Femur (tissue), 1 donor: ENCODE measurements at regions not wholly inside any gene's neighbourhood (a gene's known extent, or its start where the extent isn't known, plus 50 kb on each side); places are given as distances from the start of the nearest gene placed in this dataset.

Source experiments
- DNase-seq: peaks from one replicate; pipeline ENCODE4 v3.0.0-alpha.2; 2017

GRCh38 chr6:156725712-156726111, 51.5 kb upstream of the ARID1B start:
- no peak for DNase-seq

GRCh38 chr6:156720691-156721685, 56.2 kb upstream of the ARID1B start:
- peak; percentile 45 for DNase-seq

GRCh38 chr6:156719720-156720563, 57.2 kb upstream of the ARID1B start:
- DNase-seq, result peak; percentile 83

GRCh38 chr6:156719395-156719719, 57.8 kb upstream of the ARID1B start:
- no peak for DNase-seq

GRCh38 chr6:156718647-156719394, 58.4 kb upstream of the ARID1B start:
- peak; percentile 51 for DNase-seq

- DNase-seq, result no peak
Observed at GRCh38 chr6:156717542-156717941, 59.6 kb upstream of the ARID1B start.

- DNase-seq, result no peak
Observed at GRCh38 chr6:156715839-156716238, 61.3 kb upstream of the ARID1B start.

GRCh38 chr6:156713548-156713947, 63.6 kb upstream of the ARID1B start:
- no peak for DNase-seq

- DNase-seq, result no peak
Observed at GRCh38 chr6:156710479-156710878, 66.7 kb upstream of the ARID1B start.

- DNase-seq, result no peak
Observed at GRCh38 chr6:156707818-156708217, 69.4 kb upstream of the ARID1B start.

GRCh38 chr6:156703719-156704118, 73.5 kb upstream of the ARID1B start:
- DNase-seq, result no peak

GRCh38 chr6:156701966-156702365, 75.2 kb upstream of the ARID1B start:
- no peak for DNase-seq

GRCh38 chr6:156700440-156701057, 76.6 kb upstream of the ARID1B start:
- no peak for DNase-seq

- DNase-seq, result no peak
Observed at GRCh38 chr6:156699935-156700334, 77.2 kb upstream of the ARID1B start.

- no peak for DNase-seq
Observed at GRCh38 chr6:156699017-156699421, 78.2 kb upstream of the ARID1B start.

- no peak for DNase-seq
Observed at GRCh38 chr6:156698239-156699016, 78.8 kb upstream of the ARID1B start.

- DNase-seq, result no peak
Observed at GRCh38 chr6:156697225-156697830, 79.8 kb upstream of the ARID1B start.

GRCh38 chr6:156695742-156696141, 81.4 kb upstream of the ARID1B start:
- DNase-seq, result no peak

- no peak for DNase-seq
Observed at GRCh38 chr6:156694679-156695078, 82.5 kb upstream of the ARID1B start.

- DNase-seq, result no peak
Observed at GRCh38 chr6:156691018-156691417, 86.2 kb upstream of the ARID1B start.

GRCh38 chr6:156689656-156690055, 87.5 kb upstream of the ARID1B start:
- no peak for DNase-seq
